Activated naive CD4-positive, alpha-beta T cell treated with Interleukin-2 at 50 U/mL for 16 hours (primary cell): ENCODE measurements at regions not wholly inside any gene's neighbourhood (a gene's known extent, or its start where the extent isn't known, plus 50 kb on each side); places are given as distances from the start of the nearest gene placed in this dataset.

Experiments
- DNase-seq: peaks from one replicate; pipeline ENCODE4 v3.0.0-alpha.2; 2020

- DNase-seq: no peak
These were observed 96.6 kb upstream of the AKIRIN2 start for GRCh38 chr6:87798393-87799278.

- DNase-seq: no peak
These were observed 93.2 kb upstream of the AKIRIN2 start for GRCh38 chr6:87794922-87795885.

- no peak for DNase-seq
These were observed 91.3 kb upstream of the AKIRIN2 start for GRCh38 chr6:87793315-87793714.

GRCh38 chr6:87791982-87792381 is 89.9 kb upstream of the AKIRIN2 start:
- DNase-seq: no peak

GRCh38 chr6:87791485-87791884 is 89.5 kb upstream of the AKIRIN2 start:
- no peak for DNase-seq

- no peak for DNase-seq
These were observed 89.0 kb upstream of the AKIRIN2 start for GRCh38 chr6:87791029-87791428.

GRCh38 chr6:87789900-87790290 is 87.9 kb upstream of the AKIRIN2 start:
- no peak for DNase-seq

GRCh38 chr6:87789198-87789899 is 87.3 kb upstream of the AKIRIN2 start:
- no peak for DNase-seq

- DNase-seq: no peak
These were observed 86.1 kb upstream of the AKIRIN2 start for GRCh38 chr6:87788141-87788540.

GRCh38 chr6:87785229-87785862 is 83.3 kb upstream of the AKIRIN2 start:
- no peak for DNase-seq

- DNase-seq: no peak
These were observed 82.7 kb upstream of the AKIRIN2 start for GRCh38 chr6:87784690-87785089.

- DNase-seq: no peak
These were observed 82.0 kb upstream of the AKIRIN2 start for GRCh38 chr6:87784051-87784450.

- no peak for DNase-seq
These were observed 77.5 kb upstream of the AKIRIN2 start for GRCh38 chr6:87779542-87779941.

- no peak for DNase-seq
These were observed 70.8 kb upstream of the AKIRIN2 start for GRCh38 chr6:87772597-87773530.

GRCh38 chr6:87767478-87767877 is 65.4 kb upstream of the AKIRIN2 start:
- DNase-seq: no peak

GRCh38 chr6:87766211-87766610 is 64.2 kb upstream of the AKIRIN2 start:
- DNase-seq: no peak

GRCh38 chr6:87763901-87764300 is 61.9 kb upstream of the AKIRIN2 start:
- DNase-seq: no peak

- DNase-seq: no peak
These were observed 61.2 kb upstream of the AKIRIN2 start for GRCh38 chr6:87763276-87763675.

GRCh38 chr6:87762116-87762515 is 60.1 kb upstream of the AKIRIN2 start:
- no peak for DNase-seq

- DNase-seq: no peak
These were observed 55.8 kb upstream of the AKIRIN2 start for GRCh38 chr6:87757792-87758191.

GRCh38 chr6:87756858-87757257 is 54.8 kb upstream of the AKIRIN2 start:
- peak; percentile 52 for DNase-seq
